Prostate gland (tissue), 2 donors: ENCODE measurements at regions not wholly inside any gene's neighbourhood (a gene's known extent, or its start where the extent isn't known, plus 50 kb on each side); places are given as distances from the start of the nearest gene placed in this dataset.

Source experiments
- DNase-seq: peaks from one replicate; pipeline ENCODE4 v3.0.0-alpha.2; 2019; ENCODE audit warnings: low spot score
- H3K27ac ChIP-seq, 2 donors: fragments of 200-600 bp; sonication (generic); 2 replicates each; pipeline ENCODE4 v1.5.1; 2017 to 2019
- H3K27me3 ChIP-seq: fragments of 200-600 bp; sonication (generic); replicated peaks from 2 replicates; pipeline ENCODE4 v1.5.1; 2019; ENCODE audit not compliant: insufficient read depth
- H3K36me3 ChIP-seq, 2 donors: fragments of 200-600 bp; sonication (generic); 1 replicate in 1 of 2; 2 replicates in 1 of 2; pipeline versions ENCODE4 v1.5.1 to v1.8.1; 2017 to 2019
- H3K4me1 ChIP-seq: fragments of 200-600 bp; sonication (generic); replicated peaks from 2 replicates; pipeline ENCODE4 v1.5.1; 2019
- H3K4me3 ChIP-seq, 2 donors: fragments of 200-600 bp; sonication (generic); 2 replicates each; pipeline ENCODE4 v1.5.1; 2017 to 2019
- H3K9me3 ChIP-seq: fragments of 200-600 bp; sonication (generic); 2 replicates; pipeline ENCODE4 v1.5.1; 2017
- POLR2A ChIP-seq: fragments of 450-650 bp; IDR thresholded peaks from one replicate; pipeline ENCODE4 v1.6.1; 2016; ENCODE audit warnings: antibody characterized with exemption, mild to moderate bottlenecking
- POLR2AphosphoS5 ChIP-seq: sonication (generic); formaldehyde crosslinking; IDR thresholded peaks from one replicate; pipeline ENCODE4 v1.6.1; 2017; ENCODE audit warnings: antibody characterized with exemption
- WGBS: methylation state at CpG from one replicate; pipeline ENCODE4 v1.1.5; 2018; 5-methylcytosine and 5-hydroxymethylcytosine counted together
- intact Hi-C: fragments of 100-400 bp; cut with DNase I; formaldehyde crosslinking; loops from one replicate; pipeline ENCODE4 v1.14.2; 2022
- TF ChIP-seq, protein P1 (sequence below), 4 experiments: fragments of 200-600 bp in 2 of 4; fragments of 450-650 bp in 2 of 4; sonication (generic) in 2 of 4; IDR thresholded peaks; 1 replicate in 3 of 4; 2 replicates in 1 of 4; pipeline ENCODE4 v1.5.1; 2016 to 2019; ENCODE audit warnings: antibody characterized with exemption in 4 of 4, mild to moderate bottlenecking in 2 of 4, moderate library complexity in 2 of 4

DNA sequence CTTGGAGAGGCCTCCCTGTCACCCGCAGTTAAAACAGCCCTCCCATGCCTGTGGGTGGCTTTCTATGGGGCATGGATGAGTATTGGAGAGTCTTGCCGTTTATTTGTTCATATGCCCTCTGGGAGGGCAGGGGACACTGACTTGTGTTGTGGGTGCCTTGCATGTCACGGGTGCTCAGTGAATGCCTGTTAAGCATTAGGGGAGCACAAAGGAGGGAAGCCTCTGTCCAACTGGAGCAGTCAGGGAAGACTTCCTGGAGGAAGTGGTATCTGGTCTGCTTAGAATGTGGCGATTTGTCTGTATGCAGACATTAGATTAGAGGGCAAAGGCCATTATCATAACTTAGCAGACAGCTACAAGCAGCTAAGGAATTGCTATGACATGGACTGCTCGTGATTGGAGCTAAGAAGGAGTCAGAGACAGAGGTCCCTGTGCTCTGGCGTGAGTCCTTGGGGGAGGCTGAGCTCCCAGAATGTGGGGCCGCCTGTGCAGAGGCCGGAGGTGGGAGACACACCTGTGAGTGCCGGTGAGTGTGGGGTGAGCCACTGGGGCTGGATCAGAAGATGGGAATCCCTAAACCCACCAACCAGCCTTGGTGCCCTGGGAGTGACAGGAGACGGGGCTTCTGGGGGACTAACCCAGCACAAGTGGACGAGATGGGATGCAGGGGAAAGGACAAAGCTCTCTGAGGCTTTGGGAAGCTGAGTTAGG is 286.1 kb downstream of the SEC14L1 start:
- H3K36me3 ChIP-seq: no peaks in the 10 kb centered on the region
- H3K4me3 ChIP-seq: no peak overlapping the region
- H3K4me1 ChIP-seq: peaks cover 16% of the 10 kb centered on the region
- DNase-seq: no peak
- WGBS: 74% methylated on average over 11 of the region's 11 CpGs
- TF ChIP-seq, protein P1, sequence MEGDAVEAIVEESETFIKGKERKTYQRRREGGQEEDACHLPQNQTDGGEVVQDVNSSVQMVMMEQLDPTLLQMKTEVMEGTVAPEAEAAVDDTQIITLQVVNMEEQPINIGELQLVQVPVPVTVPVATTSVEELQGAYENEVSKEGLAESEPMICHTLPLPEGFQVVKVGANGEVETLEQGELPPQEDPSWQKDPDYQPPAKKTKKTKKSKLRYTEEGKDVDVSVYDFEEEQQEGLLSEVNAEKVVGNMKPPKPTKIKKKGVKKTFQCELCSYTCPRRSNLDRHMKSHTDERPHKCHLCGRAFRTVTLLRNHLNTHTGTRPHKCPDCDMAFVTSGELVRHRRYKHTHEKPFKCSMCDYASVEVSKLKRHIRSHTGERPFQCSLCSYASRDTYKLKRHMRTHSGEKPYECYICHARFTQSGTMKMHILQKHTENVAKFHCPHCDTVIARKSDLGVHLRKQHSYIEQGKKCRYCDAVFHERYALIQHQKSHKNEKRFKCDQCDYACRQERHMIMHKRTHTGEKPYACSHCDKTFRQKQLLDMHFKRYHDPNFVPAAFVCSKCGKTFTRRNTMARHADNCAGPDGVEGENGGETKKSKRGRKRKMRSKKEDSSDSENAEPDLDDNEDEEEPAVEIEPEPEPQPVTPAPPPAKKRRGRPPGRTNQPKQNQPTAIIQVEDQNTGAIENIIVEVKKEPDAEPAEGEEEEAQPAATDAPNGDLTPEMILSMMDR (IDR thresholded peaks at IDR 0.05): no peak
- TF ChIP-seq POLR2A: no peak
- no peak for TF ChIP-seq POLR2AphosphoS5
- no peaks in the 10 kb centered on the region for H3K27me3 ChIP-seq
- H3K9me3 ChIP-seq: no peaks in the 10 kb centered on the region
- intact Hi-C loops: loop anchor here (5.0 kb wide), 2 partner anchors 50 to 95 kb away; no protein-coding TSS in a partner anchor
- peak overlapping the region; percentile 80 to 90 for H3K27ac ChIP-seq

DNA sequence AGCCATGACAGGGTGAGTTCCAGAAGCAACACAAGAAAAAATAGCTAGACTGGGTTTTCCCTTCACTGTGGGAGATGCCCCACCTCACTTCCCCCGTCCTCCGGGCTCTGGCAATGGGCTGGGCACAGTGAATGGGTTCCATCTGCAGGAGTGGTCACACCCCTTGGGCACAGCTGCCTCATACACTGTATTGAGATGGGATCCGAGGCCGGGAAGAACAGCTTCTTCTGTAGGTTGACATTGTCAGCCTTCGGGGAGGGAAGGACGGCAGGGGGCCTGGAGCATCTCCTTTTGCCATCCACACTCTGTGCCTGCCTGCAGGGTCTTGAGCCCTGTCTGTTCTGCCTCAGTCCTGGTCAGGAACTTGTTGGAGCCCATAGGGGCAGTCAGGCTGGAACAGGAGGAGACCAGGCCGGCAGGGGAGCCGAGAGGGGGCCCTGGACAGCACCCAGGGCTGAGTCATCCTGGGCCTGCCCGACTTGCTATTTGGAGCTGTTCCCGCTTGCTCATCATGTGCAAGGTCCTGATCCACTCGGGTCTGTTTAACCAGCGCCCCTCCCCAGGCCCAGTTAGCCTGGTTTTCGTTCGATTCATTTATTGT is 286.7 kb downstream of the SEC14L1 start:
- Histone ChIP-seq H3K9me3 (no peaks in the 10 kb centered on the region), H3K27me3 (no peaks in the 10 kb centered on the region), H3K4me1 (peaks cover 16% of the 10 kb centered on the region), H3K4me3 (no peak overlapping the region), H3K36me3 (no peaks in the 10 kb centered on the region), H3K27ac (peak overlapping the region; percentile 80 to 90)
- TF ChIP-seq POLR2AphosphoS5: peak; percentile 40
- TF ChIP-seq, protein P1 (IDR thresholded peaks at IDR 0.05): peak in 1 of 4 experiments; percentile 8
- TF ChIP-seq POLR2A: no peak
- 21% methylated on average over 9 of the region's 14 CpGs for WGBS
- intact Hi-C loops: loop anchor here (5.0 kb wide), 2 partner anchors 50 to 95 kb away; no protein-coding TSS in a partner anchor
- no peak for DNase-seq

DNA sequence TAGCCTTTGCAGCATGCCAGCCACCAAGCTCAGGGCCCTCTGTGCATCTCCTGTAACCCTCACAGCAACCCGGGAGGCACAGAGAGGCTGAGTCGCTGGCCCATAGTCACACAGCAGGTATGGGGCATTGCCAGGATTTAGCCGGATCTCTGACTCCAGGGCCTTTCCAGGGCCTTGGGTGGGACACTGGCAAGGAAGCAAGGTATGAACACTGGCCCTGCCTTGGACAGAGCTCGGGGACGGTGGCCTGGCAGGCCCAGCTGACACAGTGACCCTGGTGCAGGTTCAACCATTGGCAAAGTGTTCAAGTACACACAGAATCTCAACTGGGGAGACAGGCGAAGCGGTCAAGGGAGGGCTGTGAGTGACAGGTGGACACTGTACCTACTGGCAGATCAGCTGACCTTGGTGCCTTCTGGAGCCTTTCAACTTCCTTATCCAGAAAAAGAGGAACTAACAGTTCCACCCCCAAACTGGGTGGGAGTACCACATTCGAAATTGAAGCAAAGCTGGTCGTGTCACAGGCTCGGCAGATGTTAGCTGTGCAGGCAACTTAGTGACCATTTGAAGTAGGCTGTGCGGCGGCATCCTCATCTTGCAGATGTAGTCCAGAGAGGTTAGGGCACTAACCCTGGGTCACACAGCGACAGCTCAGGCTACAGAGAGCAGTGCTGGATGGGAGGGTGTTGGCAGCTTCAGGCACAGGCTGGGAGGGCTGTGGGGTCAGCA is 287.4 kb downstream of the SEC14L1 start:
- WGBS: 67% methylated on average over 13 of the region's 13 CpGs
- Histone ChIP-seq H3K36me3 (no peaks in the 10 kb centered on the region), H3K27me3 (no peaks in the 10 kb centered on the region), H3K4me3 (no peak overlapping the region), H3K4me1 (peaks cover 16% of the 10 kb centered on the region), H3K27ac (peak overlapping the region; percentile 80 to 90), H3K9me3 (no peaks in the 10 kb centered on the region)
- TF ChIP-seq POLR2A: no peak
- no peak for TF ChIP-seq POLR2AphosphoS5
- TF ChIP-seq, protein P1 (IDR thresholded peaks at IDR 0.05): no peak
- intact Hi-C loops: loop anchor here (5.0 kb wide), 2 partner anchors 49 to 96 kb away; no protein-coding TSS in a partner anchor
- DNase-seq: no peak

DNA sequence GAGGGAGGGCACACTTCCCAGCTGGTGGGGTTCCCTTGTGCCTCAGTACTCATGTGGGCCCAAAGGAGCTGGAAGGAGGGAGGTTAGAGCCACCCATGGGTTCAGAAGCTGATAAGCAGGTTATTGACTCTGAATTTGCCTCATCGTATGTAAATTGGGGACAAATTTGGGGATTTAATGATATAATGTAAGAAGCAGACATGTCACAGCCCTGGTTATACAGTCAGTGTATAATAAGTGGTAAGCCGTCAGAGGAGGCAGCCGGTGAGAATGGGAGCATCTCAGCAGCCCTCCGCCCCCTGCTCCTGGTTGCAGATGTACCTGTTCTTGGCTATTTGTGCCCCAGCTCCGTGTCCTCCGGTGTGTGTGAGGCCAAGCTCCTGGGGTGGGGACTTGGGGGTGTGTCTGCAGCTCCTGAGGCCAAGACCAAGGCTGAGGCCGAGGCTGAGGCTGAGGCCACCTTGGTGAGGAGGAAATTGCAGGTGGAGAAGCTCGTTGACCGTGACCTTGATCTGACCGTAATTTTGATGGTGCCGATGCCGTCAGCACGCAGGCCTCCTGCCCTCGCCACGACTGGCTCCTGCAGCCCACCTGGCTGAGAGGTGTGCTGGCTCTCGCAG is 288.1 kb downstream of the SEC14L1 start:
- Histone ChIP-seq H3K4me3 (no peak overlapping the region), H3K9me3 (no peaks in the 10 kb centered on the region), H3K27me3 (no peaks in the 10 kb centered on the region), H3K4me1 (peaks cover 16% of the 10 kb centered on the region), H3K36me3 (no peaks in the 10 kb centered on the region), H3K27ac (peak overlapping the region; percentile 80 to 90)
- TF ChIP-seq POLR2A (no peak), POLR2AphosphoS5 (no peak)
- TF ChIP-seq, protein P1 (IDR thresholded peaks at IDR 0.05): no peak
- no peak for DNase-seq
- intact Hi-C loops: loop anchor here (5.0 kb wide), 2 partner anchors 48 to 97 kb away; no protein-coding TSS in a partner anchor
- 71% methylated on average over 13 of the region's 16 CpGs for WGBS
